Tibial nerve (tissue), 4 donors: ENCODE measurements at regions not wholly inside any gene's neighbourhood (a gene's known extent, or its start where the extent isn't known, plus 50 kb on each side); places are given as distances from the start of the nearest gene placed in this dataset.

ENCODE experiments used
- DNase-seq, 2 donors: peaks; one replicate each; pipeline ENCODE4 v3.0.0-alpha.2; 2019; ENCODE audit warnings: low spot score in 2 of 2
- H3K27ac ChIP-seq, 4 donors: fragments of 200-600 bp; sonication (generic) in 3 of 4; one replicate each; pipeline ENCODE4 v1.5.1; 2017 to 2019; ENCODE audit warnings: mild to moderate bottlenecking in 1 of 4
- H3K27me3 ChIP-seq, 2 donors: fragments of 200-600 bp; sonication (generic) in 1 of 2; one replicate each; pipeline versions ENCODE4 v1.5.1 to v1.6.0; 2017 to 2019
- H3K36me3 ChIP-seq, 3 donors: fragments of 200-600 bp; sonication (generic); one replicate each; pipeline ENCODE4 v1.5.1; 2018 to 2019
- H3K4me1 ChIP-seq, 4 donors: fragments of 200-600 bp; sonication (generic) in 3 of 4; one replicate each; pipeline ENCODE4 v1.5.1; 2017 to 2019
- H3K4me3 ChIP-seq, 4 donors: fragments of 200-600 bp; sonication (generic) in 3 of 4; one replicate each; pipeline ENCODE4 v1.5.1; 2017 to 2019; ENCODE audit warnings: mild to moderate bottlenecking in 1 of 4, moderate library complexity in 1 of 4
- H3K9me3 ChIP-seq, 4 donors: fragments of 200-600 bp; sonication (generic) in 3 of 4; one replicate each; pipeline ENCODE4 v1.5.1; 2017 to 2019
- CTCF ChIP-seq, 5 experiments: fragments of 200-600 bp in 3 of 5; fragments of 450-650 bp in 2 of 5; sonication (generic) in 3 of 5; IDR thresholded peaks; one replicate each; pipeline ENCODE4 v1.5.1; 2016 to 2019; ENCODE audit warnings: antibody characterized with exemption in 5 of 5, mild to moderate bottlenecking in 3 of 5, moderate library complexity in 2 of 5
- EP300 ChIP-seq, 2 donors: sonication (generic); formaldehyde crosslinking; IDR thresholded peaks; one replicate each; pipeline ENCODE4 v1.6.1; 2017; ENCODE audit warnings: antibody characterized with exemption in 2 of 2, mild to moderate bottlenecking in 1 of 2
- POLR2A ChIP-seq, 2 donors: fragments of 450-650 bp; IDR thresholded peaks; one replicate each; pipeline ENCODE4 v1.6.1; 2017; ENCODE audit warnings: antibody characterized with exemption in 2 of 2, mild to moderate bottlenecking in 2 of 2, moderate library complexity in 2 of 2
- WGBS, 2 donors: methylation state at CpG; one replicate each; pipeline ENCODE4 v1.1.5; 2018; 5-methylcytosine and 5-hydroxymethylcytosine counted together

- no peaks in the 10 kb centered on the region for H3K36me3 ChIP-seq
- no peak for DNase-seq
- no peak for TF ChIP-seq POLR2A (IDR thresholded peaks at IDR 0.05)
- no peak for TF ChIP-seq EP300 (IDR thresholded peaks at IDR 0.05)
- TF ChIP-seq CTCF (IDR thresholded peaks at IDR 0.05), result no peak
- H3K9me3 ChIP-seq, result no peaks in the 10 kb centered on the region
- H3K4me1 ChIP-seq, result peaks cover 0 to 5% (median 0%) of the 10 kb centered on the region in 4 donors
- WGBS, 2 donors, result 55 to 59% methylated on average over 6 of the region's 6 CpGs
- H3K4me3 ChIP-seq, result no peak overlapping the region
- no peaks in the 10 kb centered on the region for H3K27me3 ChIP-seq
- H3K27ac ChIP-seq, result no peak overlapping the region
These were observed 861.0 kb downstream of the RPS29 start for GRCh38 chr14:48725051-48725734.

GRCh38 chr14:48723841-48724495 is 862.2 kb downstream of the RPS29 start:
- DNase-seq, result no peak
- 0 to 19% methylated on average over 1 of the region's 1 CpG for WGBS, 2 donors
- no peaks in the 10 kb centered on the region for H3K27me3 ChIP-seq
- no peaks in the 10 kb centered on the region for H3K9me3 ChIP-seq
- no peak overlapping the region for H3K4me3 ChIP-seq
- no peaks in the 10 kb centered on the region for H3K36me3 ChIP-seq
- H3K4me1 ChIP-seq, result peaks cover 0 to 5% (median 0%) of the 10 kb centered on the region in 4 donors
- TF ChIP-seq CTCF (IDR thresholded peaks at IDR 0.05) (no peak), EP300 (IDR thresholded peaks at IDR 0.05) (no peak), POLR2A (IDR thresholded peaks at IDR 0.05) (no peak)
- H3K27ac ChIP-seq, result no peak overlapping the region

GRCh38 chr14:48714366-48714765 is 871.8 kb downstream of the RPS29 start:
- Histone ChIP-seq H3K27ac (no peak overlapping the region), H3K36me3 (no peaks in the 10 kb centered on the region), H3K27me3 (no peaks in the 10 kb centered on the region), H3K4me3 (no peak overlapping the region), H3K4me1 (no peaks in the 10 kb centered on the region), H3K9me3 (no peaks in the 10 kb centered on the region)
- WGBS, 2 donors, result 84 to 85% methylated on average over 7 of the region's 7 CpGs
- DNase-seq, result no peak
- no peak for TF ChIP-seq EP300 (IDR thresholded peaks at IDR 0.05)
- no peak for TF ChIP-seq CTCF (IDR thresholded peaks at IDR 0.05)
- no peak for TF ChIP-seq POLR2A (IDR thresholded peaks at IDR 0.05)

- no peak overlapping the region for H3K4me3 ChIP-seq
These were observed 876.0 kb downstream of the RPS29 start for GRCh38 chr14:48710133-48710532.

More at GRCh38 chr14:48710133-48710532, 876.0 kb downstream of the RPS29 start:
- TF ChIP-seq POLR2A (IDR thresholded peaks at IDR 0.05), result no peak
- no peak for TF ChIP-seq EP300 (IDR thresholded peaks at IDR 0.05)
- no peak for TF ChIP-seq CTCF (IDR thresholded peaks at IDR 0.05)
- no peaks in the 10 kb centered on the region for H3K4me1 ChIP-seq
- WGBS, 2 donors, result 73 to 74% methylated on average over 1 of the region's 1 CpG
- H3K27ac ChIP-seq, result no peak overlapping the region
- H3K27me3 ChIP-seq, result no peaks in the 10 kb centered on the region
- DNase-seq, result no peak
- H3K9me3 ChIP-seq, result no peaks in the 10 kb centered on the region
- no peaks in the 10 kb centered on the region for H3K36me3 ChIP-seq
